Activated naive CD8-positive, alpha-beta T cell treated with anti-CD3 and anti-CD28 coated beads, Interleukin-2, amount 50 U/mL, for 24 hours (primary cell): ENCODE measurements at regions not wholly inside any gene's neighbourhood (a gene's known extent, or its start where the extent isn't known, plus 50 kb on each side); places are given as distances from the start of the nearest gene placed in this dataset.

Source experiments
- ATAC-seq: fragments of 150-1000 bp; cut with Tn5 transposase; one replicate; pipeline ENCODE4 v1.10.0; 2021
- DNase-seq: peaks from one replicate; pipeline ENCODE4 v3.0.0; 2021
- H3K27ac Mint-ChIP-seq: one replicate; pipeline ENCODE4 v1.8.0; 2021; ENCODE audit warnings: mild to moderate bottlenecking, mixed read lengths
- H3K27me3 Mint-ChIP-seq: one replicate; pipeline ENCODE4 v1.8.0; 2021; ENCODE audit warnings: mixed read lengths
- H3K36me3 Mint-ChIP-seq: one replicate; pipeline ENCODE4 v1.8.0; 2021; ENCODE audit warnings: low read depth, mixed read lengths
- H3K4me1 Mint-ChIP-seq: one replicate; pipeline ENCODE4 v1.8.0; 2021; ENCODE audit warnings: mixed read lengths
- H3K4me3 Mint-ChIP-seq: one replicate; pipeline ENCODE4 v1.8.0; 2021; ENCODE audit warnings: mild to moderate bottlenecking, moderate library complexity, mixed read lengths
- H3K9me3 Mint-ChIP-seq: one replicate; pipeline ENCODE4 v1.8.0; 2021; ENCODE audit warnings: mixed read lengths

GRCh38 chr9:80843028-80843427, 846.3 kb downstream of the TLE1 start:
- Mint-ChIP-seq H3K36me3 (no peaks in the 10 kb centered on the region), H3K4me3 (no peak overlapping the region), H3K27me3 (no peaks in the 10 kb centered on the region), H3K4me1 (no peaks in the 10 kb centered on the region), H3K27ac (no peak overlapping the region), H3K9me3 (peaks cover 4% of the 10 kb centered on the region)
- ATAC-seq (no peak), DNase-seq (no peak)

GRCh38 chr9:80842389-80842788, 847.0 kb downstream of the TLE1 start:
- Mint-ChIP-seq H3K36me3 (no peaks in the 10 kb centered on the region), H3K4me3 (no peak overlapping the region), H3K9me3 (peaks cover 4% of the 10 kb centered on the region), H3K27me3 (no peaks in the 10 kb centered on the region), H3K27ac (no peak overlapping the region), H3K4me1 (no peaks in the 10 kb centered on the region)
- DNase-seq (no peak), ATAC-seq (no peak)

GRCh38 chr9:80841888-80842287, 847.5 kb downstream of the TLE1 start:
- Mint-ChIP-seq H3K27me3 (no peaks in the 10 kb centered on the region), H3K36me3 (no peaks in the 10 kb centered on the region), H3K4me3 (no peak overlapping the region), H3K9me3 (peaks cover 4% of the 10 kb centered on the region), H3K4me1 (no peaks in the 10 kb centered on the region), H3K27ac (no peak overlapping the region)
- no peak for ATAC-seq
- no peak for DNase-seq

GRCh38 chr9:80839821-80840675, 849.3 kb downstream of the TLE1 start:
- no peaks in the 10 kb centered on the region for H3K4me1 Mint-ChIP-seq
- no peak overlapping the region for H3K4me3 Mint-ChIP-seq
- no peaks in the 10 kb centered on the region for H3K27me3 Mint-ChIP-seq
- H3K9me3 Mint-ChIP-seq: no peaks in the 10 kb centered on the region
- no peak for DNase-seq
- H3K27ac Mint-ChIP-seq: no peak overlapping the region
- no peak for ATAC-seq
- no peaks in the 10 kb centered on the region for H3K36me3 Mint-ChIP-seq

GRCh38 chr9:80836013-80836412, 853.3 kb downstream of the TLE1 start:
- H3K36me3 Mint-ChIP-seq: no peaks in the 10 kb centered on the region
- no peaks in the 10 kb centered on the region for H3K27me3 Mint-ChIP-seq
- H3K27ac Mint-ChIP-seq: no peak overlapping the region
- H3K4me3 Mint-ChIP-seq: no peak overlapping the region
- no peak for ATAC-seq
- no peaks in the 10 kb centered on the region for H3K4me1 Mint-ChIP-seq
- H3K9me3 Mint-ChIP-seq: peaks cover 5% of the 10 kb centered on the region
- DNase-seq: no peak

GRCh38 chr9:80831751-80832150, 857.6 kb downstream of the TLE1 start:
- Mint-ChIP-seq H3K27me3 (no peaks in the 10 kb centered on the region), H3K4me1 (no peaks in the 10 kb centered on the region), H3K9me3 (peaks cover 17% of the 10 kb centered on the region), H3K4me3 (no peak overlapping the region), H3K36me3 (no peaks in the 10 kb centered on the region), H3K27ac (no peak overlapping the region)
- no peak for ATAC-seq
- DNase-seq: no peak

- Mint-ChIP-seq H3K4me3 (no peak overlapping the region), H3K27me3 (no peaks in the 10 kb centered on the region), H3K36me3 (no peaks in the 10 kb centered on the region)
Measured at GRCh38 chr9:80811656-80812055, 877.7 kb downstream of the TLE1 start.

GRCh38 chr9:80811003-80811402, 878.3 kb downstream of the TLE1 start:
- H3K27me3 Mint-ChIP-seq: no peaks in the 10 kb centered on the region
- no peak overlapping the region for H3K27ac Mint-ChIP-seq
- no peaks in the 10 kb centered on the region for H3K36me3 Mint-ChIP-seq
- H3K4me1 Mint-ChIP-seq: no peaks in the 10 kb centered on the region
- peaks cover 6% of the 10 kb centered on the region for H3K9me3 Mint-ChIP-seq
- ATAC-seq: no peak
- no peak for DNase-seq
- H3K4me3 Mint-ChIP-seq: no peak overlapping the region

More at GRCh38 chr9:80811656-80812055, 877.7 kb downstream of the TLE1 start:
- ATAC-seq (no peak), DNase-seq (no peak)
- peaks cover 6% of the 10 kb centered on the region for H3K9me3 Mint-ChIP-seq
- no peak overlapping the region for H3K27ac Mint-ChIP-seq
- no peaks in the 10 kb centered on the region for H3K4me1 Mint-ChIP-seq

DNA sequence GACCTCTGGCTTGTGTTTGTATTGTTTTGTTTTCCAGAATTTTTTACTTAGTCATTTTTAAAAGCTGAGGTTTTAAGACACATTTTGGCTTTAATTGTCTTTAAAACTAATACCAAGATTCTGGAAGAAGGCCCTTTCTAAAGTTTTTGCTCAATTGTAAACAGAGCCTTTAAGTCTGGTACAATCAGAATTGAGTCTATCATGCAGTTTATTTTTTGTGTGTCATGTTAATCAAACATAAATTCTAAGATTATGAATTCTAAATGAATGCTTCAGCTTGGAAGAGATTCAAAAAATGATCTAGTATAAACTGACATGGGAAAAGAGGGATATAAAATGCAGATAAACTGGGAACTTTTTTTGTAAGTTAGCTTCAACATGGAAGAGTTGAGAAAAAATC, 882.7 kb downstream of the TLE1 start:
- Mint-ChIP-seq H3K4me1 (no peaks in the 10 kb centered on the region), H3K9me3 (peaks cover 3% of the 10 kb centered on the region), H3K4me3 (no peak overlapping the region), H3K27me3 (no peaks in the 10 kb centered on the region), H3K36me3 (no peaks in the 10 kb centered on the region), H3K27ac (no peak overlapping the region)
- DNase-seq (no peak), ATAC-seq (no peak)

GRCh38 chr9:80804873-80805272, 884.5 kb downstream of the TLE1 start:
- H3K9me3 Mint-ChIP-seq: peaks cover 3% of the 10 kb centered on the region
- no peak overlapping the region for H3K4me3 Mint-ChIP-seq
- no peak overlapping the region for H3K27ac Mint-ChIP-seq
- DNase-seq (no peak), ATAC-seq (no peak)
- H3K36me3 Mint-ChIP-seq: no peaks in the 10 kb centered on the region
- H3K27me3 Mint-ChIP-seq: no peaks in the 10 kb centered on the region
- H3K4me1 Mint-ChIP-seq: no peaks in the 10 kb centered on the region

- Mint-ChIP-seq H3K9me3 (peaks cover 4% of the 10 kb centered on the region), H3K27me3 (no peaks in the 10 kb centered on the region), H3K4me3 (no peak overlapping the region), H3K36me3 (no peaks in the 10 kb centered on the region), H3K27ac (no peak overlapping the region), H3K4me1 (no peaks in the 10 kb centered on the region)
- no peak for ATAC-seq
- DNase-seq: no peak
Measured at GRCh38 chr9:80797831-80798688, 891.3 kb downstream of the TLE1 start.

- H3K9me3 Mint-ChIP-seq: peaks cover 4% of the 10 kb centered on the region
- DNase-seq: no peak
- H3K27ac Mint-ChIP-seq: no peak overlapping the region
- H3K4me1 Mint-ChIP-seq: no peaks in the 10 kb centered on the region
- no peak overlapping the region for H3K4me3 Mint-ChIP-seq
- ATAC-seq: no peak
- no peaks in the 10 kb centered on the region for H3K27me3 Mint-ChIP-seq
- H3K36me3 Mint-ChIP-seq: no peaks in the 10 kb centered on the region
Measured at GRCh38 chr9:80797101-80797829, 892.1 kb downstream of the TLE1 start.

DNA sequence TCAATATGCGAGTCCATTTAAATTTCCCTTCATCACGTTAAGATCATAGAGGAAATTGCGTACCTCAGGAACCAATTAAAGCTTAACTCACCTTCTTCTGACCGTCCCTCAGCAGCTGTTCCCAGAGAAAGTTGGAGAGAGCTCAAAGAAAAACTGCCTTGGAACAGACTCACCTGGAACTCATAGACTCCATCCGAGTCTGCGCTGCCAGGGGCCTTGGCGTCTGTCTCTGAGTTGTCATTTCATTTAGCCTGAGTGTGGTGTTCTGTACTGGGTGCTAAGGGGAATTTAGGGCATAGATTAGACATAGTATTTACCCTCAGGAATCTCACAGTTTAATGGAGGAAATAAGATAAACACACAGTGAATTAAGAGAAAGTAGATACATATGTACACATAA, 892.7 kb downstream of the TLE1 start:
- peaks cover 4% of the 10 kb centered on the region for H3K9me3 Mint-ChIP-seq
- no peaks in the 10 kb centered on the region for H3K27me3 Mint-ChIP-seq
- DNase-seq (no peak), ATAC-seq (no peak)
- no peak overlapping the region for H3K4me3 Mint-ChIP-seq
- H3K36me3 Mint-ChIP-seq: no peaks in the 10 kb centered on the region
- H3K27ac Mint-ChIP-seq: no peak overlapping the region
- no peaks in the 10 kb centered on the region for H3K4me1 Mint-ChIP-seq

GRCh38 chr9:80794197-80794596, 895.1 kb downstream of the TLE1 start:
- Mint-ChIP-seq H3K27me3 (no peaks in the 10 kb centered on the region), H3K9me3 (peaks cover 4% of the 10 kb centered on the region), H3K4me3 (no peak overlapping the region), H3K4me1 (no peaks in the 10 kb centered on the region), H3K27ac (no peak overlapping the region), H3K36me3 (no peaks in the 10 kb centered on the region)
- ATAC-seq: no peak
- no peak for DNase-seq
